GM12891 (cell line): ENCODE measurements at regions not wholly inside any gene's neighbourhood (a gene's known extent, or its start where the extent isn't known, plus 50 kb on each side); places are given as distances from the start of the nearest gene placed in this dataset.

ENCODE experiments used
- DNase-seq: peaks from one replicate; pipeline ENCODE4 v3.0.0; 2011; ENCODE audit warnings: low spot score; ENCODE audit not compliant: insufficient read length
- FAIRE-seq: peaks from 2 replicates; lab custom pipeline; 2011; peaks lifted over from hg19 to GRCh38; lab: Jason Lieb, UNC
- PAX5 ChIP-seq: IDR thresholded peaks from 2 replicates; pipeline ENCODE4 v1.6.1; 2011; ENCODE audit warnings: low read length, moderate library complexity, mild to moderate bottlenecking; ENCODE audit not compliant: insufficient read depth, severe bottlenecking
- POLR2A ChIP-seq: IDR thresholded peaks from 2 replicates; pipeline ENCODE4 v1.6.1; 2011; ENCODE audit warnings: low read depth, low read length, control low read depth
- POLR2AphosphoS5 ChIP-seq: IDR thresholded peaks from 2 replicates; pipeline ENCODE4 v1.6.1; 2011; ENCODE audit warnings: low read depth, low read length, control low read depth
- POU2F2 ChIP-seq: IDR thresholded peaks from 2 replicates; pipeline ENCODE4 v1.6.1; 2011; ENCODE audit warnings: low read depth, mild to moderate bottlenecking, control low read depth, low read length, moderate library complexity
- SPI1 ChIP-seq: IDR thresholded peaks from 2 replicates; pipeline ENCODE4 v1.6.1; 2011; ENCODE audit warnings: low read depth, low read length, control low read depth
- TAF1 ChIP-seq: IDR thresholded peaks from 2 replicates; pipeline ENCODE4 v1.6.1; 2011; ENCODE audit warnings: low read depth, low read length, control low read depth

- TF ChIP-seq POU2F2 (no peak), POLR2A (no peak), SPI1 (peak; percentile 35; the same call in 1 of the 2 replicates), PAX5 (no peak), POLR2AphosphoS5 (no peak), TAF1 (no peak)
- DNase-seq (no peak), FAIRE-seq (no peak)
These were observed 174.2 kb upstream of the ATP2B1 start for GRCh38 chr12:89882792-89883191.

- DNase-seq, result no peak
- FAIRE-seq, result peak; percentile 16
- TF ChIP-seq PAX5, result no peak
- TF ChIP-seq POLR2A, result 0 out of 2 replicates have a peak, but pooled peaks have one; percentile 20
- TF ChIP-seq POU2F2, result no peak
- no peak for TF ChIP-seq TAF1
- peak; percentile 89 for TF ChIP-seq SPI1
- no peak for TF ChIP-seq POLR2AphosphoS5
These were observed 173.4 kb upstream of the ATP2B1 start for GRCh38 chr12:89882050-89882449.

DNA sequence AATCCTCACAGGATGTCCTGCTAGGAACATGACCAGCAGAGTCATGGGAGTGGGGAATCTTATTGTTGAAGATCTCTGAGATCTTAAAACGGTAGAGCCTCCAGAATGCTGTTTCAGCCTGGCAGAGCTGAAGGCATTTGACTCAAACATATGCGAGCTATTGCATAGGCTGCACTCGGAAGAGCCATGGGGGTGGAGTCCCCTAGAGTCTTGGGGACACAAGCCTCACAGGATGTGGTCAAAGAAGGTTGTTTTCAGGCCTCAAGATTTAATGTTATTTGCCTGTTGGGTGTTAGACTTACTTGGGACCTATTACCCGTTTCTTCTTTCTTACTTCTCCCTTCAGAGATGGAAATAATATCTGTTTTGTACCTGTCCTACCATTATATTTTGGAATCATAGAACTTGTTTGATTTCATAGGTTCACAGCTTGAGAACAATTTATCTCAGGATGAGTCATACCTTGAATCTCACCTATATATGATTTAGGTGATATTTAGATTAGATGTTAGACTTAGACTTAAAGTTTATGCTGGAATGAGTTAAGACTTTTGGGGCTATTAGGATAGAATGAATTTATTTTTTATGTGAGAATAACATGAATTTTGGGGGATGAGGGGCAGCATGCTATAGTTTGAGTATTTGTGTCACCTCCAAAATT, 172.2 kb upstream of the ATP2B1 start:
- DNase-seq (peak; percentile 19), FAIRE-seq (peak; percentile 94)
- peak; percentile 93 for TF ChIP-seq POLR2A
- TF ChIP-seq TAF1, result peak; percentile 78
- TF ChIP-seq PAX5, result peak; percentile 21
- TF ChIP-seq POU2F2, result peak; percentile 88; the same call in 1 of the 2 replicates
- peak; percentile 53 for TF ChIP-seq SPI1
- TF ChIP-seq POLR2AphosphoS5, result peak; percentile 87

GRCh38 chr12:89879766-89880165, 171.1 kb upstream of the ATP2B1 start:
- FAIRE-seq (peak; percentile 9), DNase-seq (no peak)
- TF ChIP-seq PAX5, result no peak
- TF ChIP-seq SPI1, result no peak
- TF ChIP-seq POLR2A, result no peak
- no peak for TF ChIP-seq POLR2AphosphoS5

DNA sequence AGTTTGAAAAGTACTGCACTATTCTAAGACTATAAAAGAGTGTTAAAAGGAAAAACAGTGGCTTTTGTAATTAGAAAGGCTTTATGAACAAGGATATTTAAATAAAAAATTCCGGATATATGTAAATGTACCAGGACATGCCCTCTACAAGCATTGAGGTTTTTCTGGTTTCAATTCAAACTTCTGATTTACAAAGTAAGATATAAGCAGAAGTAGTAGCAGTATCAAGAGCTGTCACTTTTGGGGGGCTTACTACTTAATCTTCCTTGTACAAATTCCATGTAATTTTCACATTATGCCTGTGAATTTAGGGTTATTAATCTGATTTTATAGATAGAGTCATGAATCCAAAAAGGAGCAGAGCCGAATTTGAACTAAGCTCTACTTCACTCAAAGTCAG, 170.3 kb upstream of the ATP2B1 start:
- TF ChIP-seq TAF1, result no peak
- TF ChIP-seq SPI1, result no peak
- TF ChIP-seq PAX5, result no peak
- TF ChIP-seq POLR2A, result no peak
- no peak for TF ChIP-seq POU2F2
- no peak for TF ChIP-seq POLR2AphosphoS5

DNA sequence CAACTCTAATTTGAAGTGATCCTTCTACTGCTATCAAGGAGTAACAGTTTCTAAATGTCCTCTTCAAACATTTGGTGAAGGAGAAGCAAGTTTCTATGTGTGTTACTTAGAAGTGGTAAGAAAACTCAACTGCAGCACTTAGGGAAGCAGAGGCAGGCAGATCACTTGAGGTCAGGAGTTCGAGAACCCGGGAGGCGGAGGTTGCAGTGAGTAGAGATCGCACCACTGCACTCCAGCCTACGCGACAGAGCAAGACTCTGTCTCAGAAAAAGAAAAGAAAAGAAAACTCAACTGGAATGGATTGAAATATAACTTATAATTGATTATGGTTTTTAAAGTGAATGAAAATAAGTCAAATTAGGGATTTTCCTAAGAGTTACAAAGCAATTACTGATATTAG, 169.7 kb upstream of the ATP2B1 start:
- TF ChIP-seq TAF1 (no peak), POU2F2 (no peak), SPI1 (no peak), PAX5 (no peak), POLR2A (no peak), POLR2AphosphoS5 (no peak)
- peak; percentile 23 for FAIRE-seq
- DNase-seq, result no peak

More for the DNA sequence above, 170.3 kb upstream of the ATP2B1 start:
- no peak for FAIRE-seq
- no peak for DNase-seq

DNA sequence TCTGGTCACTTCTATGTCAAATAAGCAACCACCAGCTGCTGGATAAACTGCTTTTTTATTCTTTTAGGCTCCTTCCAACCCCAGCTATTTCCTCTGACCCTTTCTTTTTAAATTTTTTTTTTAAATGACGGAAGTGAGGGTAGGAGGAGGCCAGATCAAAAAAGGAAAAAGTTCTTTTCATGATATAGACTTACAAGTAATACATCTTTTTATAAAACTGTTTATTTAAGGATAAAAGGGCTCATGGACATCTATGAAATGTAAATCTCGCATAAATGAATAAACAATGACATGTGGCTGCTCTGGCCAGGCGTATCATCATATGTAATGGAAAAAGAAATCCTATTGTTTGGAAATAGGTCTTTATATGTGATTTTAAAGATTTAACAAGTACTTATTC, 169.0 kb upstream of the ATP2B1 start:
- FAIRE-seq (no peak), DNase-seq (no peak)
- TF ChIP-seq SPI1 (no peak), PAX5 (no peak), POU2F2 (no peak), POLR2A (no peak), TAF1 (no peak), POLR2AphosphoS5 (no peak)

- TF ChIP-seq POU2F2, result no peak
These were observed 168.5 kb upstream of the ATP2B1 start for GRCh38 chr12:89877136-89877535.

DNA sequence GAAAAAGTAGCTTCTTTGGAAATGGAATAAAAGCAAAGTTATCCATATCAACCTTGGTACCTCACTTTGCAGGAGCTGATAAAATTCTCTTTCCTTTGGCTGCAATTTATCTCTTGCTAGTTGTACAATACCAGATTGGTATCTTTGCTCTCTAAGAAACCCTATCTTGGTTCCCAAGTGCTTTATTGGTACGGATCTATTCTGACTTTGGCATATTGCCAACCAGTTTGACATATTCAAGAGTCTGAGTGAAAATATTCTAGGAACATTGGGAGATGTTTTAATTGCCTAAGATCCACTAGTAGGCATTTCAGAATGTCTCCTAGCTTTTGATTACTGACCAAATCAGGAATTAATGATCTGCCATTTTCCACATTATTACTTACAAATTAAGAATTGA, 167.2 kb upstream of the ATP2B1 start:
- FAIRE-seq (no peak), DNase-seq (no peak)
- TF ChIP-seq POLR2A (no peak), POLR2AphosphoS5 (no peak), POU2F2 (no peak), SPI1 (no peak), PAX5 (no peak), TAF1 (no peak)

More at GRCh38 chr12:89877136-89877535, 168.5 kb upstream of the ATP2B1 start:
- DNase-seq, result no peak
- no peak for FAIRE-seq

DNA sequence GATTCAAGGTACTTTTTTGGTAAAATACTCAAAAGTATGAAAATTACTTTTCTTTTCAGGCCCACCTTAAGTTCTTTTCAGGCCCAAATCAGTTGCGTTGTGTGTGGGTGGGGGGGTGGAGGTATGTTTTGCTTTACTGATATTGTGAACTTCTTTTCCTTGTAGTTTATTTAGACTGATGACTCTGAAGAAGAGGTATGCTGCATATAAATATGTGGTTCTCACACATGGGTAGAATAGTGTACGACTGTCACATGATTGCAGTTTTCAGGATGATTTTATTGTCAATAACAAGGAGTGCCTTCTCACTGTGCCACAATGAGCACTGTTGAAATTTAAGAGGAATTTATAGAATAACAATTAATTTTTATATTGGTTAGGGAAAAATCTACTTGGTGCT, 166.6 kb upstream of the ATP2B1 start:
- no peak for FAIRE-seq
- DNase-seq, result no peak
- TF ChIP-seq POLR2AphosphoS5 (no peak), POU2F2 (no peak), TAF1 (no peak), PAX5 (no peak), SPI1 (no peak), POLR2A (no peak)

- DNase-seq, result no peak
- TF ChIP-seq TAF1, result no peak
- TF ChIP-seq POLR2A, result no peak
- no peak for TF ChIP-seq PAX5
- FAIRE-seq, result no peak
These were observed 165.5 kb upstream of the ATP2B1 start for GRCh38 chr12:89874146-89874545.
